ENCODE measurements at regions not wholly inside any gene's neighbourhood (a gene's known extent, or its start where the extent isn't known, plus 50 kb on each side); places are given as distances from the start of the nearest gene placed in this dataset.

GRCh38 chr2:187874786-187875185 lies 320.6 kb upstream of the TFPI start:
- no peak for TF ChIP-seq CTCF (IDR thresholded peaks at IDR 0.05)
- no peak for TF ChIP-seq EP300 (IDR thresholded peaks at IDR 0.05; ENCODE audit: low read depth)
- TF ChIP-seq POLR2A (IDR thresholded peaks at IDR 0.05) = no peak
